ENCODE measurements at regions not wholly inside any gene's neighbourhood (a gene's known extent, or its start where the extent isn't known, plus 50 kb on each side); places are given as distances from the start of the nearest gene placed in this dataset.
A peak's percentile ranks its signal among the peaks of the same experiment; 100 is the strongest.

DNA sequence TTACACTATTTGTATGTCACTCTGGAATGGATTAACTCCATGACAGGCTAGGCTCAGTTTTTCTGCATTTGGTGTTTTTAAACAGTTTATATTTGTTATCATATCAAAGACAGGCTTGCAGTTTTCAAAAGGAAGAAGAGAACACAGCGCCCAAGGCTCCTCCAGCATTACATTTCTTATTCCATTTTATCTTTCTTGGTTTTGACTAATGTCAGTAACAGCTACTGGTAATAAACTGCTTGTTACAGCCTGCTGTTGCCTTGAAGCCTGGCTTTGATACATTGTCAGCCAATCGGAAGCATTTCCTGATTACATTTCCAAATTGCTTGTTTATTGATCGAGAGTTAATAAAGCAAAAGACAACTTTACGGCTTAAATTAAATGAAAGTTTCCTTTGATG is 166.0 kb upstream of the MDFIC start:
- Mint-ChIP-seq H3K36me3 (no peaks in the 10 kb centered on the region), H3K27ac (no peak overlapping the region), H3K9me3 (no peaks in the 10 kb centered on the region), H3K4me3 (no peak overlapping the region), H3K4me1 (peaks cover 9% of the 10 kb centered on the region), H3K27me3 (peaks cover 6% of the 10 kb centered on the region)

DNA sequence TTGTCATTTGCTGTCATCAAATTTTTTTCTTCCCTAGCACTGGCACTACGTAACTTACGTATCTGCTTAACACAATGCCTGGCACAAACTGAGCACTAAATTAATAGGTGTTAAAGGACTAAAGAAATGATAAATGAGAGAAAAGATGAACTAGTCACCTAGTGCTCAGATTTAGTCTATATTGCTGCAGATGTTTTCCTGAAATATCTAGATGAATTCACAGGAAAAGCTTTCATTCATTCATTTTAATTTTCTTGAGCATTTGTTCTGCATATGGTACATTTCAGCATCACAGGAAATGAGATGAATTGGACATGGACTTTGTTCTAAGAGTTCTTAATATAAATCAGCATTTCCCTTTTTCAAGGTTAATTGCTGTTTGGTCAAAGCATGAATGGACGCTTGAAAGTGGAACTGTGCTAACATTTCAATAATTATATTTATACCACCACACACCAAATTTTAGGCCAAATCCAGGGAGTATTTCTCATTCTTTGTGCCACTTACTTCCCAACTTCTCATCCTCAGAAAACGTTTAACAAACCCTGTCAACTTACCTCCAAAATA is 163.2 kb upstream of the MDFIC start:
- H3K27ac Mint-ChIP-seq: no peak overlapping the region
- no peak overlapping the region for H3K4me3 Mint-ChIP-seq
- peaks cover 11% of the 10 kb centered on the region for H3K27me3 Mint-ChIP-seq
- no peaks in the 10 kb centered on the region for H3K36me3 Mint-ChIP-seq
- no peaks in the 10 kb centered on the region for H3K4me1 Mint-ChIP-seq
- no peaks in the 10 kb centered on the region for H3K9me3 Mint-ChIP-seq

DNA sequence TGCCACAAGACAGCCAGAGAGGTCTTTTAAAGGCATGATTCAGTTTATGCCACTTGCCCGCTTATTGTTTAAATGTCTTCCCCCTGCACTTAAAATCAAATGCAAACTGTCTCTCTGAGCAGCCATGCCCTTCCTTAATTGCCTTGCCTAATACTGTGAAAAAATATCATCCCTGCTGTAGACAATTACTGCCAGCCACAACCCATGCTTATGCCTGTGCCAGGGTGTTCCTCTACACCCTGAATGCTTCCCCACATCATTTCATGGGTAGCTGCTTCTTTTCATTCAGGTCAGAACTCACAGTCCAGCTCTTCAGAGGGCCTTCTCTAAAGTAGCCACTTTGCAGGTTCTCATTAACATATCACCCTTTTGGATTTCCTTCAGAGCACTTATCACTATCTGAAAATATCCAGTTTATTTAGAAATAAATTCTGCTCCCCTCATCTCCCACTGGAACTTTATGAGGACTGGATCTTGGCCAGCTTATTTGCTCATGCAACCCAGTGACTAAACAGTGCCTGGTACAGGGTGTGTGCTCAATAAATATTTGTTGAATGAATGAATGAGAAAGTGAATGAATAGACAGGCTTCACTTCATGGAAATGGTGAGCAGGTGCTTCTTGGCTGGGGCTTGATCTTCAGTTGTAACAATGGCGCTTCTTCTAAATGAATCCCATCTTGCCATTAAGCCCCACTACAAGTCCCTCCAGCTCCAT is 162.4 kb upstream of the MDFIC start:
- H3K4me3 Mint-ChIP-seq: no peak overlapping the region
- no peaks in the 10 kb centered on the region for H3K9me3 Mint-ChIP-seq
- H3K36me3 Mint-ChIP-seq: no peaks in the 10 kb centered on the region
- H3K4me1 Mint-ChIP-seq: no peaks in the 10 kb centered on the region
- H3K27me3 Mint-ChIP-seq: peaks cover 11% of the 10 kb centered on the region
- H3K27ac Mint-ChIP-seq: no peak overlapping the region

DNA sequence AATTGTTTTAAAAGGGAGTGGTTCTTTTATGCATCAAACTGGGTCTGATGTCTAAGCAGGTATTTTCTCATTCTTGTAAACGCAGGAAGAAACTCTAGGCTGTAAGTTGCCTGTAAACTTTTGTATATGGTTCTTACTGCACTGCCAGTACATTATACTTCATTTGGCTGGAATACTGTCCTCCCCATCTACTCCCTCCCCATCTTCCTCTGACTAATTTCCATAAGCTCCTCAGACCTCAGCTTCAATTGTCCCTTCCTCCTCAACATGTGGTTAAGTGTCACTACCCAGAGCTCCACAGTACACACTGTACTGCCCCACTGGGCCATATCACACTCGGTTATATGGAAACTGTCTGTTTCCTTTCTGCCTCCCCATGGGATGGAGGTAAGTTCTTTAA is 161.4 kb upstream of the MDFIC start:
- no peaks in the 10 kb centered on the region for H3K36me3 Mint-ChIP-seq
- H3K27me3 Mint-ChIP-seq: peaks cover 11% of the 10 kb centered on the region
- H3K27ac Mint-ChIP-seq: no peak overlapping the region
- no peak overlapping the region for H3K4me3 Mint-ChIP-seq
- H3K4me1 Mint-ChIP-seq: no peaks in the 10 kb centered on the region
- H3K9me3 Mint-ChIP-seq: no peaks in the 10 kb centered on the region

DNA sequence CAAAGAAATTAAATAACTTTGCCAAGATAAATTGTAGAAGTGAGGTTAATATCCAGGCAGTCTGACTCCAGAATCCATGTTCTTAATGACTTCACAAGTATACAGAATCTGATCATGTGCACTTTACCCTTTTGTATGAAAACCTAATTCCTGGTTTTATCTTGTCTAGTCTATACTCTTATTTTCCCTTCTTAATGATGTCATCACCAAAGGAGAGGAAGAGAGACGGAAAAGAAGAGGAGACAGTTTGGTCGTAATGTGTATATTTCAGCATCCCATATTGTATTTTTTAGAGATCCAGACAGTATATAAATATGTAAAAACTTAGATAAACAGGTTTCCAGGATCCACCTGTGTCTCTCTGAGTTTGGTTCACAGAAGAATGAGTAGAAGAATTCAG is 159.9 kb upstream of the MDFIC start:
- H3K4me1 Mint-ChIP-seq: no peaks in the 10 kb centered on the region
- H3K36me3 Mint-ChIP-seq: no peaks in the 10 kb centered on the region
- H3K27me3 Mint-ChIP-seq: peaks cover 13% of the 10 kb centered on the region

DNA sequence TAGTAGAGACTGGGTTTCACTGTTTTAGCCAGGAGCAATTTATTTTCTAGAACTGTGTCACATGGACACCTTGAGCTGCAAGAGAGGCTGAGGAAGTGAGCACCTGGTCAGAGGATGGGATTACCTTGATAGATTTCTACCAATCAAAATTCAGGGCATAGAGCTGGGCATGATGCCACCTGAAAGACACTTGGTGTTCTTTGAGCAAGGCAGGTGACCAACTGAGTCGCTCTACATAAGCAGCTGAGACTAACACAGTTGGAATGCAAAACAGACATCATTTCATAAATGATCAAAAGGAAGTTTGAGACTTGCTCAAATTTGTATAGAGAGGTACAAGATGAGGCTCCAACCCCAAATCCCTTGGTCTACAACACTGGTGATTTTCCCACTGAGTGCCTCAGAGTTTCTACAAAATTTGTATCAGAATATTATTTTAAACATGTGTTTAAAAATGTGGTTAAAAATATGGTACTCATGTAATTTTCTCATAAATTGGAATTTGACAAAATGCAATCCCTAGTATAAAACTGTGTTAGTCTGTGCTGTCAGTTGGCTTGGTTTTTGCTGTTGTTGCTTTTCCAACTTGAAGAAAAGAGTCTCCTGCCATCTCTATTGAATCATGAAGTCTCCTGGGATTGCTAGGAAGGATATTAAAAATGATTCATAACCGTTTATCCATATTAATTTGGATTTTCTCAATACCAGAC is 156.4 kb upstream of the MDFIC start:
- Mint-ChIP-seq H3K4me1 (no peaks in the 10 kb centered on the region), H3K27ac (no peak overlapping the region), H3K36me3 (no peaks in the 10 kb centered on the region), H3K4me3 (no peak overlapping the region), H3K27me3 (peaks cover 12% of the 10 kb centered on the region), H3K9me3 (no peaks in the 10 kb centered on the region)

More for the DNA sequence above, 159.9 kb upstream of the MDFIC start:
- Mint-ChIP-seq H3K9me3 (no peaks in the 10 kb centered on the region), H3K4me3 (no peak overlapping the region), H3K27ac (no peak overlapping the region)

DNA sequence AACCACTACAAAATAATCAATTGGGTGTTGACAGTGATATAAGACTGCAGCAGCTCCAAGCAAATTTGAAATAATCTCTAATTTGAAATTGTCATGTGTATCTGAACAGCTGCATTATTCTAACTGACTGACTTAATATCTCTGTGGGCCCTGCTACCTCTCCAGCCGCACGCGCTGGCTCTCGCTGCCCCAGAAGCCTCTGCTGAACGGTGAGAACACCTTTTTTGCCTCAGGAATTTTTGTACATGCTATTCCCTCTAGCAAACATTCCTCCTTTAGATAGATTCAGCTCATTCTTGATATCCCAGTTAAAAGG is 155.9 kb upstream of the MDFIC start:
- H3K9me3 Mint-ChIP-seq: no peaks in the 10 kb centered on the region
- H3K4me1 Mint-ChIP-seq: no peaks in the 10 kb centered on the region
- no peak overlapping the region for H3K27ac Mint-ChIP-seq
- H3K27me3 Mint-ChIP-seq: peaks cover 12% of the 10 kb centered on the region
- no peaks in the 10 kb centered on the region for H3K36me3 Mint-ChIP-seq
- H3K4me3 Mint-ChIP-seq: no peak overlapping the region

DNA sequence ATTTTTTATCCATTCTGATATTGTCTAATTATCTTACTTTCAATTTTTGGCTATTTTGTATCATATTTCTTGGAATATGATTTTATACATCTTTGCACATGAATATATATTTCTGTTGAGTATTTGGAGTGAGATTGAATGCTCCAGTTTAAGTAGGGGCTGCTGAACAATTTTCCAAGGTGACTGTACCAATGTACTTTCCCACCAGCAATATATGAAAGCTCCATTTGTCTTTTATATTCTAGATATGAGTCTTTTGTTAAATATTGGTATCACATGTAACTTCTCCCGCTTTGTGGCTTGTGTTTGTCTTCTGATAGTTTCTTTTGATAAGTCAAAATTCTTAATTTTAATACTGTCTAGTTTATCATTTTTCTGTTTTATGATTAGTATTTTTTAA is 144.6 kb upstream of the MDFIC start:
- Mint-ChIP-seq H3K4me1 (no peaks in the 10 kb centered on the region), H3K27ac (no peak overlapping the region), H3K4me3 (no peak overlapping the region)

DNA sequence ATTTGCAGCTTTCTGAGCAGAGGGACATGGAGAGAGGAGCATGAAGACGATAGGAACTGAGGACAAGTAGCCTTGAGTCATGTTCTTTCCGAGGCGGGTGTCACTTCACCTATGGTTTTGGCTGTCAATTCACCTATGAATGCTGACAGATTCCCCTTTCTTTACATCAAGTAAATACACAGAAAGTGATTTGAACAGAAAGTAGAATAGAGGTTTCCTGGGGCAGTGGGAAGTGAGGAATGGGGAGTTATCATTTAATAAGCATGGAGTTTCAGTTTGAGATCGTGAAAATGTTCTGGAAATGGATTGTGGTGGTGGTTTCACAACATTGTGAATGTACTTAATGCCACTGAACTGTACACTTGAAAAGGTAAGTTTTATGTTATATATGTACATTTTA is 138.4 kb upstream of the MDFIC start:
- Mint-ChIP-seq H3K27ac (no peak overlapping the region), H3K4me3 (no peak overlapping the region), H3K27me3 (peaks cover 4% of the 10 kb centered on the region), H3K36me3 (no peaks in the 10 kb centered on the region), H3K4me1 (no peaks in the 10 kb centered on the region), H3K9me3 (no peaks in the 10 kb centered on the region)

More for the DNA sequence above, 144.6 kb upstream of the MDFIC start:
- Mint-ChIP-seq H3K9me3 (no peaks in the 10 kb centered on the region), H3K36me3 (no peaks in the 10 kb centered on the region), H3K27me3 (peaks cover 4% of the 10 kb centered on the region)

DNA sequence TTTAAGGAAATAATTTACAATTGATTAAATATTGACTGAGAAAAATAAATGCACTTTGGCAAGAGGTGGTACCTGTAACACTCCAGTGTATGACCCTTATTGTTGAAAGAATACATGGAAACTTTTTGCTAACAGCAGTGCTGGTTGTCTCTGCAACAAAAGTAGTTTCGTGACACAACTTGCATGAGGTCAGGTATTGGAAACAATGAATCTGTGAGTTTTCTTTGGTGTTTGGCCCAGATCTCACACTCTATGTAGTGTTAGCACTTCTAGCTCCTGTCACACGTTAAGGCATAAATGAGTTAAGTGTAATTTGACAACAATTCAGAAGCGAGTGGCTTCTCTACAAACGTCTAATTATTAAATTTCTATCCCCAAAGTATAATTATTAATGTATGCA is 137.7 kb upstream of the MDFIC start:
- H3K27ac Mint-ChIP-seq: no peak overlapping the region
- no peaks in the 10 kb centered on the region for H3K9me3 Mint-ChIP-seq
- peaks cover 4% of the 10 kb centered on the region for H3K27me3 Mint-ChIP-seq
- H3K4me1 Mint-ChIP-seq: no peaks in the 10 kb centered on the region
- no peak overlapping the region for H3K4me3 Mint-ChIP-seq
- no peaks in the 10 kb centered on the region for H3K36me3 Mint-ChIP-seq

DNA sequence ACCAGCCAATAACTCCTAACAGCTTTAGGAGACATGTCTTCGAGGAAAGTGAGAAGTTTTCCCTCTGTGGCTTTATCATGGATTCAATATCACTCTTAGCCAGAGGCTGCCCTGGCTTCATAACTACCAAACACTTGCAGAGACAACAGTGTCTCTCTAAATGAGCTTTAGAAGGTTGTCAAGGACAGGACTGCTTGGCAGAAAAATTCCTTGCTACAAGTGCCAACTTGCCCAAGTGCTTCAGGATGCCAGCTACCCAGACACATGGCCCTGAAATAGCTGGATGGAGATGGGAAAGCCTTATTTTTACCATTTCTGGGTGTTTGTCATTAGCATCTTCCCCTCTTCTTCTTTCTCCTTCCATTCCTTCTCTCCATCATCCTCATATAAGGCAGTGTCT is 137.1 kb upstream of the MDFIC start:
- Mint-ChIP-seq H3K4me3 (no peak overlapping the region), H3K27me3 (peaks cover 4% of the 10 kb centered on the region), H3K9me3 (no peaks in the 10 kb centered on the region), H3K36me3 (no peaks in the 10 kb centered on the region), H3K4me1 (no peaks in the 10 kb centered on the region), H3K27ac (no peak overlapping the region)

DNA sequence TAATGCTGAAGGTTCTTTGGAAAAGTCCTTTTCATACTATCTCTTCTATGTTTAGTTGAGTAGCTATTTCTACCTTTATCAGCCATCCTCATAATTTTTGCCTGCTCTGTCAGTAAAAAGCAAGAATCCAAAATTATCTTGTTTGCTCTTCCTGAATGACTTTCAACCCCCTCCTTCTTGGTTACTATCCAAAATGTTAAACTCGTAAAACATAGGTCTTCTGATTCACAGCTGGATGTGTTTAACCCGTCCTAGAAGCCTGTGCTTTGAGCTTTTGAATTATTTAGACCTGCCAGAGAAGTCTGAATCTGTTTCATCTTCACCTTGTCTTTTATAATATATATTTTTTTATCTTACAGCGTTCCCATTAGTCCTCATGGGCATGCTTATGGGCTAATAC is 136.4 kb upstream of the MDFIC start:
- Mint-ChIP-seq H3K27ac (peak overlapping the region; percentile 37), H3K4me3 (no peak overlapping the region)

DNA sequence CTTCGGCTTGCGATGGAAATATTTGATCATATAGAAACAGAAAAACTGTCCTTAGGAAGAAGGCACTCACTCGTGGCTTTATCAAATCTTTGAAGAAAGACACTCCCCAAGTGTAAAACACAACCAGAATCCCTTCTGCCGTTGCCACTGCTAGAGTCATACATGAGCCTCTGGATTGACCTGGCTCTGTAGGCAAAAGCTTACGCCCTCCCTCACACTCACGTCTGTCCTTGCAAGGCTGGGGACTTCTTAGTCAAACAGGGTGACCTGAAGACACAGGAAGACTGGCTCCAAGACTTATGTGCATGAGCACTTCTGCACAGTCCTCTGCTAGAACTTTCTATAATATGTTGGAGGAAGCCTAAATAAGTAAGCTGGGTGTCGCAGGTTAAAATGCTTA is 135.4 kb upstream of the MDFIC start:
- Mint-ChIP-seq H3K27me3 (peaks cover 6% of the 10 kb centered on the region), H3K9me3 (no peaks in the 10 kb centered on the region), H3K4me3 (no peak overlapping the region), H3K36me3 (no peaks in the 10 kb centered on the region), H3K27ac (no peak overlapping the region), H3K4me1 (no peaks in the 10 kb centered on the region)

More for the DNA sequence above, 136.4 kb upstream of the MDFIC start:
- H3K36me3 Mint-ChIP-seq: no peaks in the 10 kb centered on the region
- no peaks in the 10 kb centered on the region for H3K4me1 Mint-ChIP-seq
- H3K9me3 Mint-ChIP-seq: no peaks in the 10 kb centered on the region
- peaks cover 4% of the 10 kb centered on the region for H3K27me3 Mint-ChIP-seq

DNA sequence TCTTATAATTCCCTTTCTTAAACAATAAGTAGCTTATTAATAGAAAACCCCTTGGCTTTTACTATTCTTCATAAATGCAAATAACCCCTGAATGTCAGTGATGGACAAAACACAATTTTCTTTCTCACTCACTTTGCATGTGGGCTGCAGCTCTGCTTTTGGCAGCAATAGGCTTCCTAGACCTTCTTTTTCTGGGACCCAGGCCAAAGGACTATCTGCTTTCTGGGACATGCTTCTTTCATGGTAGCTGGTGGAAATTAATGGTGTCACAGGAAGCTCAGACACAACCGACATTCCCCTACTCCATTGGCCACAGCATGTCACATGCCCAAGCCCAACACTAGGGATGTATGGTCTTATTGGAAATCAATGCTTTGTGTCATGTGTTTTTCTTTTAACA is 134.3 kb upstream of the MDFIC start:
- Mint-ChIP-seq H3K36me3 (no peaks in the 10 kb centered on the region), H3K27ac (no peak overlapping the region), H3K4me3 (no peak overlapping the region), H3K4me1 (no peaks in the 10 kb centered on the region), H3K27me3 (peaks cover 3% of the 10 kb centered on the region), H3K9me3 (no peaks in the 10 kb centered on the region)

DNA sequence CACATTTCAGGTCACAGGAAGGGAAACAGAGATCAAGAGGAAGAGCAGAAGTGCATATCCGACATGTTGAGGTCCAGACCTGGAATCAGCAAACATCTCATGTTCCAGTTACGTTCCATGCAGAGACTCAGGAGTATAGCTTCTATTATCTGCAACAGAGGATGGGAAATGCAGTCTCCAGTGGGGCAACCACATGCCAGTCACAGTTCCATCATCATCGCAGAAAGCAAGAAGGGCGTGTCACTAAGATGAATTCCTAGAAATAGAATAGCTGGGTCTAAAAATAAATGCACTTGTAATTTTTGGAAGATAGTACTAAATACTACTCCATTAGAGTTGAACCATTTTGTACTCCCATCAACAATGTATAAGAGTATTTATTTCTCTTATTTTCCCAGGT is 133.2 kb upstream of the MDFIC start:
- peaks cover 5% of the 10 kb centered on the region for H3K27me3 Mint-ChIP-seq
- H3K4me1 Mint-ChIP-seq: peaks cover 8% of the 10 kb centered on the region
- no peaks in the 10 kb centered on the region for H3K9me3 Mint-ChIP-seq
- H3K4me3 Mint-ChIP-seq: no peak overlapping the region
- no peak overlapping the region for H3K27ac Mint-ChIP-seq
- no peaks in the 10 kb centered on the region for H3K36me3 Mint-ChIP-seq

DNA sequence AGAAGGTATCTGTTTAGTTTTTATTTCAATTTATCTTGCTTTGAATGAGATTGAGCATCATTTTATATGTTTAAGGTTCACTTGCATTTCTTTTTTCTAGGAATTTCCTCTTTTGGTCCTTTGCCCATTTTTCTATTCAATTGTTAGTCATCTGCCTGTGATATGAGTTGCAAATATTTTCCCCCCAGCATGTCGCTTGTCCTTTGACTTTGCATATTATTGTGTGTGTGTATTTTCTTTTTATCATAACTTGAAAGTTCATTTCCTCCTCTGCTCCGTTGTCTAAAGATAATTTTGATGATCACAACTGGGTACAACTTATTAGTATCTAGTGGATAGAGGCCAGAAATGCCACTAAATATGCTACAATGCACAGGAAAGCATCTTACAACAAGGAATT is 132.7 kb upstream of the MDFIC start:
- peaks cover 9% of the 10 kb centered on the region for H3K4me1 Mint-ChIP-seq
- no peaks in the 10 kb centered on the region for H3K36me3 Mint-ChIP-seq
- no peaks in the 10 kb centered on the region for H3K9me3 Mint-ChIP-seq
- H3K27me3 Mint-ChIP-seq: peaks cover 5% of the 10 kb centered on the region
- no peak overlapping the region for H3K4me3 Mint-ChIP-seq
- peak overlapping the region; percentile 0 for H3K27ac Mint-ChIP-seq
